LoVo (cell line): ENCODE measurements at regions not wholly inside any gene's neighbourhood (a gene's known extent, or its start where the extent isn't known, plus 50 kb on each side); places are given as distances from the start of the nearest gene placed in this dataset.
"Not testable (repeated sequence)": the region's sequence is repeated elsewhere in the genome, so short reads cannot be mapped to it uniquely, and the experiment has no call there.

ENCODE experiments used
- DNase-seq: peaks from one replicate; pipeline ENCODE4 v3.0.0-alpha.2; 2016; ENCODE audit warnings: low spot score

GRCh38 chr6:140758169-140758877 lies 1374.4 kb upstream of the GJE1 start:
- DNase-seq, result no peak

- DNase-seq, result no peak
These were observed 1377.8 kb upstream of the CITED2 start for GRCh38 chr6:140752234-140752633.

GRCh38 chr6:140747114-140747513 lies 1372.7 kb upstream of the CITED2 start:
- no peak for DNase-seq

- no peak for DNase-seq
These were observed 1370.3 kb upstream of the CITED2 start for GRCh38 chr6:140744659-140745320.

- no peak for DNase-seq
These were observed 1361.8 kb upstream of the CITED2 start for GRCh38 chr6:140736231-140736630.

GRCh38 chr6:140732991-140733390 lies 1358.5 kb upstream of the CITED2 start:
- DNase-seq, result no peak

GRCh38 chr6:140732155-140732554 lies 1357.7 kb upstream of the CITED2 start:
- no peak for DNase-seq

GRCh38 chr6:140731741-140732140 lies 1357.3 kb upstream of the CITED2 start:
- no peak for DNase-seq

GRCh38 chr6:140729521-140729920 lies 1355.1 kb upstream of the CITED2 start:
- no peak for DNase-seq

- DNase-seq, result no peak
These were observed 1343.6 kb upstream of the CITED2 start for GRCh38 chr6:140718021-140718420.

GRCh38 chr6:140713495-140713894 lies 1339.0 kb upstream of the CITED2 start:
- DNase-seq, result no peak

GRCh38 chr6:140711019-140711613 lies 1336.7 kb upstream of the CITED2 start:
- no peak for DNase-seq

GRCh38 chr6:140708441-140708840 lies 1334.0 kb upstream of the CITED2 start:
- no peak for DNase-seq

GRCh38 chr6:140704008-140704407 lies 1329.6 kb upstream of the CITED2 start:
- not testable (repeated sequence) for DNase-seq

- no peak for DNase-seq
These were observed 1323.1 kb upstream of the CITED2 start for GRCh38 chr6:140697585-140697984.

- DNase-seq, result no peak
These were observed 1310.5 kb upstream of the CITED2 start for GRCh38 chr6:140684776-140685550.

GRCh38 chr6:140677781-140678528 lies 1303.5 kb upstream of the CITED2 start:
- DNase-seq, result no peak

GRCh38 chr6:140671926-140672325 lies 1297.5 kb upstream of the CITED2 start:
- DNase-seq, result no peak

- no peak for DNase-seq
These were observed 1295.6 kb upstream of the CITED2 start for GRCh38 chr6:140670021-140670420.

GRCh38 chr6:140669321-140669720 lies 1294.9 kb upstream of the CITED2 start:
- no peak for DNase-seq

- no peak for DNase-seq
These were observed 1289.3 kb upstream of the CITED2 start for GRCh38 chr6:140663772-140664171.

- DNase-seq, result no peak
These were observed 1288.6 kb upstream of the CITED2 start for GRCh38 chr6:140663094-140663493.
